Activated T-cell treated with anti-CD3 and anti-CD28 coated beads, Interleukin-2, amount 50 U/mL, for 24 hours (primary cell): ENCODE measurements at regions not wholly inside any gene's neighbourhood (a gene's known extent, or its start where the extent isn't known, plus 50 kb on each side); places are given as distances from the start of the nearest gene placed in this dataset.

ENCODE experiments used
- DNase-seq: peaks from one replicate; pipeline ENCODE4 v3.0.0-alpha.2; 2020
- H3K27ac Mint-ChIP-seq: 2 replicates; pipeline ENCODE4 v1.8.0; 2020; ENCODE audit warnings: mild to moderate bottlenecking, mixed read lengths
- H3K27me3 Mint-ChIP-seq: 2 replicates; pipeline ENCODE4 v1.8.0; 2020; ENCODE audit warnings: mixed read lengths
- H3K36me3 Mint-ChIP-seq: 2 replicates; pipeline ENCODE4 v1.8.0; 2020; ENCODE audit warnings: low read depth, mixed read lengths
- H3K4me1 Mint-ChIP-seq: 2 replicates; pipeline ENCODE4 v1.8.0; 2020; ENCODE audit warnings: low read depth, mixed read lengths
- H3K4me3 Mint-ChIP-seq: 2 replicates; pipeline ENCODE4 v1.8.0; 2020; ENCODE audit warnings: mild to moderate bottlenecking, moderate library complexity, mixed read lengths
- H3K9me3 Mint-ChIP-seq: 2 replicates; pipeline ENCODE4 v1.8.0; 2020; ENCODE audit warnings: mixed read lengths

DNA sequence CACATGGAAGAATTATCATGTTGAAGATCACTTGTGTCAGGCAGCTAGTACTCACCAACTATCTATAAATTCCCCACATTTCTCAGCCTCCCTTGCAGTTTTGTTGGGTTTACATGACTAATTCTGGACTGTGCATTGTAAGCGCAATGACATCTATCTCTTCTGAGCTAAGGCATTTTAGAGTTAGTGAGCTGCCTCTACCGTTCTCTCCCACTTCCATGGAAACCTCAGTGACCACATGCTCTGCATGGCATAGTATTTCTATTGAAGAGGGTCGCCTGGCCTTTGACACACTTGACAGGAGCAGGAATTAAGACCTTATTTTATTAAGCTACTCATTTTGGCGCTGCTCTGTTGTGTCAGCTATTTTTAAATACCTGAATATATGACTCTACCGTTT lies 67.5 kb upstream of the NPY2R start:
- Mint-ChIP-seq H3K9me3 (no peaks in the 10 kb centered on the region), H3K27ac (no peak overlapping the region), H3K27me3 (no peaks in the 10 kb centered on the region), H3K4me3 (no peak overlapping the region), H3K36me3 (no peaks in the 10 kb centered on the region), H3K4me1 (no peaks in the 10 kb centered on the region)
- no peak for DNase-seq

DNA sequence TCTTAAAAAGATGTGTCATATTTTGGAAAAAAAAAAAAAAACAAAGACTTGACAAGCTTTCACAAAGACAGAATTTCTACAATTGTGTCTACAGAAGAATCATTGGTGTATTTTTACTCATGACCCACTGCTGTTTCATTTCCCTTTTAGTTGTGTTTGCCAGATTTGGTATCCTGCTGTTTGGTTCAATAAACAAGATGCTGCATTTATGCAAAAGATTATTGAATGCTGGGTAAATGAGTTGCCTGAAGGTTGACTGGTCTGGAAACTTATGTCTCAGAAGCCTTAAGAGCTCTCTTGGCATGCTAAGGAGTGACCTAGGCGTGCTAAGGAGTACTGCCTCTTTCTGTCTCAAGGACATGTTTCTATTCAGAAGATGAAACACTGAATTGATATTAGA lies 64.9 kb upstream of the NPY2R start:
- Mint-ChIP-seq H3K4me1 (no peaks in the 10 kb centered on the region), H3K9me3 (no peaks in the 10 kb centered on the region), H3K27ac (no peak overlapping the region), H3K27me3 (no peaks in the 10 kb centered on the region), H3K4me3 (no peak overlapping the region), H3K36me3 (no peaks in the 10 kb centered on the region)
- DNase-seq: no peak
